COLO668 (cell line): ENCODE measurements at regions not wholly inside any gene's neighbourhood (a gene's known extent, or its start where the extent isn't known, plus 50 kb on each side); places are given as distances from the start of the nearest gene placed in this dataset.
"Not testable (repeated sequence)": the region's sequence is repeated elsewhere in the genome, so short reads cannot be mapped to it uniquely, and the experiment has no call there.

Experiments
- DNase-seq: peaks from one replicate; lab custom pipeline; 2025; ENCODE audit not compliant: unreplicated experiment; lab: John Stamatoyannopoulos, UW

DNA sequence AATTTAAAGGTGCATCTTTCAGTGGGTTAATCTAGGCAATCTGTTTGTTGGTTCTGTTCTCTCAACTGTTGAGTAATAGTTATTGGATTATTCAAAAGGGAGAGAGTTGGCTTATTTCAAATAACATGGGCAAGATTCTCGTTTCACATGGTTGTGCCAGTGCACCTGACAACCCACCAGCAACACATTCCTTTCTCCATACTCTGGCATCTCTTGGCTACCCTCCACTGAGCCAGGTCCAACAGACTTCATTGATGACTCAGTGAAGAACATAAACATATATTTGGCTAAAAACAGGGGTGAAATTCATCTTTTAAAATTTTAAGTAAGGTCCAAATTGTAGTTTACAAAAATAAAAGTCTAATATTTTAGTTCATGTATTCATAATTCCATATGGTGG is 967.2 kb downstream of the RPA4 start:
- DNase-seq, result no peak

DNA sequence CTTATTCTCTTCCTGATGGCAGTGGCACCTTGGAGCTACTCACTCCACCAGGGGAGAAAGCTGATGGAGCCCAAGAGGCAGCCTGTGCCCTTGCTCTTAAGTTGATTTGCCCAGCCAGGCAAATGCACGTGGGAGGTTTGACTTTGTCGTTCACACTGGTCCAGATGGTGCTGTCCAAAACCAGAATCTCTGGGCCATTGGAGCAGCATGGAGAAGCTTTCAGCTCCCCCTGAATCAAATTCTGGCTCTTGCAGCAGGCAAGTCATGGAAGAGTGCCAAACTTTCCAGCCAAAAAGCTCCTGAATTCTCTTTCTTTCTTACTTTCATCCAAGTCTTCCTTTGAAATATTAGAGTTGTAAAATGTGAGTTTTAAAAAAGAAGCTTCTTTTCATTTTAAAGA is 970.4 kb downstream of the RPA4 start:
- DNase-seq, result no peak

- DNase-seq, result no peak
These were observed 974.9 kb downstream of the RPA4 start for GRCh38 chrX:97858592-97858991.

DNA sequence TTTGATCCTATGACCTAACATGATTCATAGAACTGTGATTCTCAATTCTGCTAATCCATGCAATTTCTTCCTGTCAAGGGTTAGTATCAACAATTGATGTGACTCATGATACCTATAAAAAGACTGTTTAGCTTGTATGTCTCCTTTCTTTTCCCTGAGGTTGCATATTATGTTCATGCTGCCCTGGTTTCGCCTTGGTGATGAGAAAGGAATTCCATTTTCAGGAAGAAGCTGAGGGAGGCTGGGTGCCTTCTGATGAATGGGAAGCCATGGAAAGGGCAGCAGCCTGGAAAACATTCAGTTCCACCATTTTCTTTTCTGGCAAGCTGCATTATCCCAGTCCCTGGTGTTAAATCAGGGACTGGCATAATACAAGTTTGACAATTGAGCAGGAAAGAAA is 976.5 kb downstream of the RPA4 start:
- no peak for DNase-seq

GRCh38 chrX:97863261-97863660 is 979.6 kb downstream of the RPA4 start:
- no peak for DNase-seq

DNA sequence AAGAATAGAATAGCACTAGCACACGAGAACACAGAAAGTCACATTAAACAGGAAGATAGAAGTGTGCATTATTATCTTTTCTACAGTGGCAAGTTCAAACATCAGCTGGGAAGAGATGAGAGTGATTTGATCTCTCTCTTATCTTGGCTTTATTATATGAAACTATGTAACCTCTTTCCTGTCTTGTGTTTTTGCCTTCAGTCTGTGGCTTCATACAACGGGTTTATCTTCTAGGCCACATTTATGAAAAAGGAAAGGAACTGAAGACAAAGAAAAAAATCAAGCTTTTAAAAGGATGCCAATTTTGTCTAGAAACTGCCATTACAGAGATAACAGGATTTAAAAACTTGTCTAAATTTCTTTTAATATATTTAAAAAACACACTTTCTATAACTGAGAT is 983.6 kb downstream of the RPA4 start:
- DNase-seq, result no peak

DNA sequence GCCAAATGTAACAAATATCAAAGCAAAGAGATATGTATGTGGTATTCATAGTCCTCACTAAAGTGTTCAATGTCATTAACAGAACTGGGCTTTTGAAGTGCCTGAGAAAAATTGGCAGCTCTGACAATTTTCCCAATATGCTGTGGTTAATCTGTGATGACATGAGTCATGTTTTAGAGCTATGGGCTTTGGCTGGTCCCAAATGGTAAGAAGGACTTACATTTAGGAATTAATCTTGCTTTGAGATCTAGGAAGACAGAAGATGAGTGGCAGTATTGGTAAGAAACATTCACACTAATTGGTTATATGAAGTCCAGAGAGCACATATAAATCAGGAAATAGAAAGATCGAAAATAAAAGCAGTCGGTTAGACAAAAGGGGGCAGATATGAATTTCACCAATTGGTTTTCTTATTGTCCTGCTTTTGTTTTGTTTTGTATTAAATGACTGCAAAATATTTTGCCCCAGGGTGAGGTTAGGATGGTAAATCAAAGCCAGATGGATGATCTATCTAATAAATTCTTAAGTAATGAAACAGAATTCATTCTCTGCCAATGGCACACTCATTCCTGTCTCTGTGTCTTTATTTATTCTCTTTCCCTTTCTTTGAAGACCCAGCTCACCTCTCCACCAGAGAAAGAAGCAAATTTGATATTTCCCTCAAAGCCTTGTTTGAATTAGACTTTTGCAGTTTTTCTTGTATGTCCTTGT is 993.1 kb downstream of the RPA4 start:
- DNase-seq, result no peak

DNA sequence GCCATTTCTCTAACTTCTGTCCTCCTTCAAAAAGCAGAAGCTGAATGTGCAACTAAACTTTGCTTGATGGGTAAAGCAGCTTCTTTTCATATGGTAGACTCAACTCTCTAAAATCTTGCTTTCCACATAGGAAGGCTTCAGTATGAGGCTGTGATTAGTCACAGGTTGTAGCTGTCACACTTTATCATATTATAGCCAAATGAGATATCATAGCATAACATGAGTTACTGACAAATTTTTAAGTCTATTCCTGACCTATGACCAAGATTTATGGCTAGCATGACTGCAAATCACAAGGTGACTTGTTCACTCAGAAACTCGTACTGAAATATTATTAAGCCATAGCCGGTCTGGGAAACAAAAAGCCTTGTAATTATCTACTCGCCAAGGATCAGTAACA is 998.6 kb downstream of the RPA4 start:
- DNase-seq, result no peak

- DNase-seq, result no peak
These were observed 1012.0 kb downstream of the RPA4 start for GRCh38 chrX:97895751-97896150.

DNA sequence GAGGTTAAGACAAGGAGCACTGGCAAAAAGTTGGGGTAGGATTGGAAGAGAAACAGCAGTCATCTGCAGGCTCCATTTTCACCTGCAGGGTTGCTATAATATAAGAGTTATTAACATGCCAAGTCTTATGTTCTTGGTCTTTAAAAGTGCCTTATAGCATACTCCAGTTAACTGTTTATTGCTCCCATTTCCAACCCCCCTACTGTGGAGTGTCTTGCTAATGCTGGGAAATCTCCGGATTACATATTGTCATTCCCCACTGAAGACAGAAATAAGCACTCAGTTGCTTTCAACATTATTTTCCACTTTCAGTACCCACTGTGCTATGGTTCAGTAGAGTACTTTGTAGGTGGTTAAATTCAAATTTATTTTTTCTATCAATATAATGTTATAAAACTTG is 1014.3 kb downstream of the RPA4 start:
- no peak for DNase-seq

GRCh38 chrX:97898798-97899197 is 1015.1 kb downstream of the RPA4 start:
- DNase-seq, result no peak

DNA sequence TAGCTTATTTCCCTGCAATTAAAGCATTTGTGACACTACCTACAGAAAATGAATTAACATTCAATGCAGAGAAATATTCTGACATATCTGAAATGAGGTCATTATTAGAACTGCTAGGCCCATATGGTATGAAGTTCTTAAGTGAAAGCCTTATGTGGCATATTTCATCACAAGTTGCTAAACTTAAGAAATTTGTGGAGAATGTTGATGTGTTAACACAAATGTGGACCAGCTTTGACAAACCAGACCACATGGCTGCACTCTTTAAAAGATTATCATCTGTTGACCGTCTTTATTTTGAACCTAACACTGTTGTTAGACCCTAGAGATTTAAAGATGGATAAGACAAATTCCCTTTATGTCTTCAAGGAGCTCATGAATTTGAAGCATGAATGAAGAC is 1024.1 kb downstream of the RPA4 start:
- DNase-seq, result no peak

GRCh38 chrX:97909245-97909644 is 1025.5 kb downstream of the RPA4 start:
- no peak for DNase-seq

DNA sequence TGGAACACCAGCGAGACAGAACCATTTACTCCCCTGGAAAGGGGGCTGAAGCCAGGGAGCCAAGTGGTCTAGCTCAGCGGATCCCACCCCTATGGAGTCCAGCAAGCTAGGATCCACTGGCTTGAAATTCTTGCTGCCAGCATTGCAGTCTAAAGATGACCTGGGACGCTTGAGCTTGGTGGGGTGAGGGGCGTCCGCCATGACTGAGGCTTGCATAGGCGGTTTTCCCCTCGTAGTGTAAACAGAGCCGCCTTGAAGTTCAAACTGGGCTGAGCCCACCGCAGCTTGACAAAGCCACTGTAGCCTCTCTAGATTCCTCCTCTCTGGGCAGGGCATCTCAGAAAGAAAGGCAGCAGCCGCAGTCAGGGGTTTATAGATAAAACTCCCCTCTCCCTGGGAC is 1031.7 kb downstream of the RPA4 start:
- not testable (repeated sequence) for DNase-seq

DNA sequence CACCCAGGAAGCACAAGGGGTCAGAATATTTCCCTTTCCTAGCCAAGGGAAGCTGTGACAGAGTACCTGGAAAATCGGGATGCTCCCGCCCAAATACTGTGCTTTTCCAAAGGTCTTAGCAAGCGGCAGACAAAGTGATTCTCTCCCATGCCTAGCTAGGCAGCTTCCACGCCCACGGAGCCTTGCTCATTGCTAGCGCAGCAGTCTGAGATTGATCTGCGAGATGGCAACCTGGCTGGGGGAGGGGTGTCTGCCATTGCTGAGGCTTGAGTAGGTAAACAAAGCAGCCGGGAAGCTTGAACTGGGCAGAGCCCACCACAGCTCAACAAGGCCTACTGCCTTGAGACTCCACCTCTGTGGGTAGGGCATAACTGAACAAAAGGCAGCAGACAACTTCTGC is 1037.5 kb downstream of the RPA4 start:
- DNase-seq, result not testable (repeated sequence)

DNA sequence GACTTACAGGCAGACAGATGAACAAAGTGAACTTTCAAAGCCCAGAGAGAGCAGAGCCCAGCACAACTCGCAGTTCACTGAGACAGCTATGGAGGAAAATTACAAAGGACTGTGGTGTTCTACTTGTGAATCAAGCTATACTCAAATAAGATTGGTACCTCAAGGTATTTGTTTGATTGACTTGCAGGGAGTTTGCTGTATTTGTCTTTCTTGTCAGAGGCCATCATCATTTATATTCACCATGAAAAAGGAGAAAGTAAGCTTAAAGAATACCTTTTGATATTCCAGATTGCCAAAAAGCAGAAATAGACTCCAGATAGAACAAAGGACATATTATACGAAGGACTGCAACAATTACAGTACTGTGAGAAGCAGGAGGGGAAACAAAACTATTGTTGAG is 1047.9 kb downstream of the RPA4 start:
- DNase-seq, result no peak

- no peak for DNase-seq
These were observed 1052.6 kb downstream of the RPA4 start for GRCh38 chrX:97936296-97936695.

DNA sequence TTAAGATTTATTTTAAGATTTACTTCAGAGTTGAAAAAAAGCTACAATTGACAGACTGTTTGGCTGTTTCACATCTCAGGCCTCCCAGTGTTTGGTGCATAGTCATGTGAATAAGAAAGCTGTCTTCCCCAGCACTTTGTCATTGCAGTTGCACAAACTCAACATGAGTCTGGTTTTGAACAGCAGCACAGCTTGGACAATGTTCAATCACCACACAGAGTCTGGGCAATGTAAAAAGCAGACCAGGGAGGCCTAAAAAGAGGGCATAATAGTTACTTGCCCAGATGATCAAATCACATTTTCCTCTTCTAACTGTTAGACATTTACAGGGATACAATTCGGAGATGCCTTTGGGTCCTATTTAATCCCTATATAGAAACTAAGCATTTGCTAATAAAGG is 1055.0 kb downstream of the RPA4 start:
- no peak for DNase-seq

- DNase-seq, result no peak
These were observed 1084.9 kb downstream of the RPA4 start for GRCh38 chrX:97968376-97969163.

GRCh38 chrX:97984641-97985040 is 1100.9 kb downstream of the RPA4 start:
- DNase-seq, result no peak

- no peak for DNase-seq
These were observed 1101.4 kb downstream of the RPA4 start for GRCh38 chrX:97985096-97985495.

DNA sequence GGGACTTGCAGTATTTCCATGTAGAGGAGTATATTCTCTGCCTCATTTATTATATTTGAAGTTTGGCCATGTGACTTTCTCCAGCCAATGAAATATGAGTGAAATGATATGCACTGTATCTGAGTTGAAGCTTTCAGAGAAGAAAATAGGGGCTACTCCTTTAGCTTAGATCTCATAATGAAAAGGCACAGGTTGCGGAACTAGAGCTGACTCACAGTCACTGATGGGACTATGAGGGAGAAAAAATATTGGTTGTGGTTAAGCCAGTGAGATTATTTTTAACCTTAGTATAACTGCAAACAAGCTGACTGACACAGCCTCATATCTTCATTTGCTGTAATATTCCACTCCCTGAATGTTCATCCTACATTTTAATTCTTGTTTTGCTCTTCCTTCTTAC is 1104.3 kb downstream of the RPA4 start:
- no peak for DNase-seq

DNA sequence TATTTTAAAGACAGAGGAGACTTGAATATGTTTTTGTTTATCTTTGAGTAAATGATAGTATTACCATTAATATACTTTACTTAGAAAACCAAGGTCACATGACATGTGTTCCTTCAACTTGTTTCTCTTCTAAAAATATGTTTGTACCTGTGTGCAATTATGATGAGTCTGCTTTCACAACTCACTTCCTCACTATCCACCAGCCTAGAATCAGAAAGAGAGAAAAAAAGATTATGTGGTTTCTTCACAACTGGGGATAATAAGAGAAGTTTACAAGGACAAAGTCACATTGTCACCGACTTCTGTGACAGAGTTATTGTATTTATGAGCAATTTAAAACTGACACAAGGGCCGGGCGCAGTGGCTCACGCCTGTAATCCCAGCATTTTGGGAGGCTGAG is 1112.1 kb downstream of the RPA4 start:
- no peak for DNase-seq
